ENCODE measurements at regions not wholly inside any gene's neighbourhood (a gene's known extent, or its start where the extent isn't known, plus 50 kb on each side); places are given as distances from the start of the nearest gene placed in this dataset.

DNA sequence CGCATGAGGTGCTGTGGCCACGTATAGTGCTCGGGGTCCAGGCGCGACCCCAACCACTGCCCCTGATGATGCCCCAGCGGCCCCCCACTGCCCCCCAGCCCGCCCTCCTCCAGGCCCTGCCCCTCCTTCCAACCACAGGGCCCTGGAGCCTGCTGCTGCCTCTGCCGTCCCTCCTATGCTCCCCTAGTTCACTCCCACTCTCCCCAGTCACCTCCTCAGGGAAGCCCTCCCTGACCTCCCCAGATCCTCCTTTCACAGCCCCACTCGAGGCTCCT, 93.8 kb downstream of the UNCX start:
- TF ChIP-seq ARNTL (CRISPR knock-in tag; IDR thresholded peaks at IDR 0.05; ENCODE audit: borderline replicate concordance, low read depth): no peak
- no peak for TF ChIP-seq ZNF565 (CRISPR knock-in tag; conservative IDR thresholded peaks at IDR 0.05; ENCODE audit: low read depth)
- TF ChIP-seq SNAI2 (CRISPR knock-in tag; IDR thresholded peaks at IDR 0.05): no peak

Data from SK-N-SH treated with all-trans-retinoic acid at 6 μM for 48 hours (cell line).